H1 (cell line): ENCODE measurements at regions not wholly inside any gene's neighbourhood (a gene's known extent, or its start where the extent isn't known, plus 50 kb on each side); places are given as distances from the start of the nearest gene placed in this dataset.

Experiments
- ATF3 ChIP-seq: IDR thresholded peaks from 2 replicates; pipeline ENCODE4 v1.6.1; 2011; ENCODE audit warnings: low read depth, mild to moderate bottlenecking, low read length; ENCODE audit not compliant: insufficient read depth
- CTCF ChIP-seq, 3 experiments: IDR thresholded peaks; 1 replicate in 2 of 3; 2 replicates in 1 of 3; pipeline versions ENCODE4 v1.5.1 to v1.6.1; 2011; ENCODE audit warnings: low read length in 3 of 3, mild to moderate bottlenecking in 3 of 3, inconsistent platforms in 2 of 3, low read depth in 1 of 3, moderate library complexity in 1 of 3; ENCODE audit not compliant: insufficient read depth in 1 of 3; ENCODE audit errors: control extremely low read depth in 1 of 3
- EP300 ChIP-seq, 2 experiments: IDR thresholded peaks; 1 replicate in 1 of 2; 2 replicates in 1 of 2; pipeline ENCODE4 v1.6.1; 2011 to 2012; ENCODE audit warnings: low read depth in 2 of 2, low read length in 2 of 2, mild to moderate bottlenecking in 2 of 2, borderline replicate concordance in 1 of 2, inconsistent platforms in 1 of 2, moderate library complexity in 1 of 2
- EZH2 ChIP-seq: fragments of 200-600 bp; sonication (generic); IDR thresholded peaks from 2 replicates; pipeline ENCODE4 v1.7.1; 2012; ENCODE audit warnings: low read depth, mild to moderate bottlenecking, moderate library complexity, low read length, inconsistent platforms; ENCODE audit not compliant: severe bottlenecking
- GTF2F1 ChIP-seq: IDR thresholded peaks from 2 replicates; pipeline ENCODE4 v1.6.1; 2012; ENCODE audit warnings: low read depth, low read length, improper control_type of control experiment, borderline replicate concordance
- HDAC2 ChIP-seq, 2 experiments: fragments of 300-600 bp in 1 of 2; sonication (generic) in 1 of 2; IDR thresholded peaks; 2 replicates each; pipeline ENCODE4 v1.6.1; 2011 to 2012; ENCODE audit warnings: low read depth in 2 of 2, low read length in 2 of 2, mild to moderate bottlenecking in 2 of 2, moderate library complexity in 2 of 2, borderline replicate concordance in 1 of 2, inconsistent platforms in 1 of 2
- RAD21 ChIP-seq, 2 experiments: IDR thresholded peaks in 1 of 2; conservative IDR thresholded peaks in 1 of 2; 2 replicates each; pipeline ENCODE4 v1.6.1; 2011; ENCODE audit warnings: low read depth in 2 of 2, low read length in 2 of 2, improper control_type of control experiment in 1 of 2, inconsistent platforms in 1 of 2, mild to moderate bottlenecking in 1 of 2, moderate library complexity in 1 of 2
- RBBP5 ChIP-seq: IDR thresholded peaks from 2 replicates; pipeline ENCODE4 v1.7.1; 2012; ENCODE audit warnings: low read depth, mild to moderate bottlenecking, inconsistent platforms, low read length, moderate library complexity, borderline replicate concordance
- USF2 ChIP-seq: IDR thresholded peaks from 2 replicates; pipeline ENCODE4 v1.6.1; 2011; ENCODE audit warnings: low read length, improper control_type of control experiment
- ZNF274 ChIP-seq: IDR thresholded peaks from 2 replicates; pipeline ENCODE4 v1.7.0; 2012; ENCODE audit warnings: low read length, borderline replicate concordance; ENCODE audit errors: extremely low read depth

GRCh38 chr2:107027810-107028209 is 141.8 kb upstream of the ST6GAL2 start:
- TF ChIP-seq CTCF (IDR thresholded peaks at IDR 0.05; ENCODE audit: control extremely low read depth in 1 of 3, insufficient read depth in 1 of 3, low read depth in 1 of 3, low read length in 3 of 3) (no peak), RBBP5 (no peak), EP300 (IDR thresholded peaks at IDR 0.05; ENCODE audit: borderline replicate concordance in 1 of 2, low read depth in 2 of 2, low read length in 2 of 2) (no peak), EZH2 (no peak), GTF2F1 (no peak), USF2 (no peak), RAD21 (IDR thresholded peaks at IDR 0.05 in 1 of 2, conservative IDR thresholded peaks at IDR 0.05 in 1 of 2; ENCODE audit: low read depth in 2 of 2, low read length in 2 of 2) (no peak), ZNF274 (no peak), ATF3 (no peak), HDAC2 (IDR thresholded peaks at IDR 0.05; ENCODE audit: borderline replicate concordance in 1 of 2, low read depth in 2 of 2, low read length in 2 of 2) (no peak)
